MCF 10A (cell line): ENCODE measurements at regions not wholly inside any gene's neighbourhood (a gene's known extent, or its start where the extent isn't known, plus 50 kb on each side); places are given as distances from the start of the nearest gene placed in this dataset.

Experiments
- BruUV-seq: library from RNA; stranded (reverse); fragments of 400-500 nt; replicated peaks from 2 replicates; lab custom pipeline; 2021; lab: Mats Ljungman, UMichigan
- CTCF ChIA-PET: fragments of 300-600 bp; sonication (Branson Sonifier 250); formaldehyde crosslinking; extraction: SDS; loops from one replicate; lab custom pipeline; 2021; ENCODE audit warnings: antibody characterized with exemption, inconsistent platforms; lab: Yijun Ruan, JAX
- POLR2A ChIA-PET: fragments of 300-600, 350-650 bp; sonication (Branson Sonifier 250); formaldehyde crosslinking; extraction: SDS; loops from one replicate; lab custom pipeline; 2020; ENCODE audit warnings: antibody characterized with exemption, inconsistent platforms; lab: Yijun Ruan, JAX
- DNase-seq: peaks from one replicate; pipeline ENCODE4 v3.0.0-alpha.2; 2018; ENCODE audit not compliant: unreplicated experiment
- H3K27ac Mint-ChIP-seq: one replicate; pipeline ENCODE4 v1.8.0; 2022; ENCODE audit warnings: mild to moderate bottlenecking, low read depth, mixed read lengths; ENCODE audit not compliant: unreplicated experiment
- H3K27me3 Mint-ChIP-seq: one replicate; pipeline ENCODE4 v1.8.0; 2022; ENCODE audit warnings: mixed read lengths; ENCODE audit not compliant: insufficient read depth, unreplicated experiment
- H3K36me3 Mint-ChIP-seq: one replicate; pipeline ENCODE4 v1.8.0; 2022; ENCODE audit warnings: mild to moderate bottlenecking, moderate library complexity, mixed read lengths; ENCODE audit not compliant: insufficient read depth, unreplicated experiment
- H3K4me1 Mint-ChIP-seq: one replicate; pipeline ENCODE4 v1.8.0; 2022; ENCODE audit warnings: mixed read lengths; ENCODE audit not compliant: insufficient read depth, unreplicated experiment
- H3K4me3 Mint-ChIP-seq: one replicate; pipeline ENCODE4 v1.8.0; 2022; ENCODE audit warnings: mild to moderate bottlenecking, moderate library complexity, mixed read lengths; ENCODE audit not compliant: unreplicated experiment
- H3K9me3 Mint-ChIP-seq: one replicate; pipeline ENCODE4 v1.8.0; 2022; ENCODE audit warnings: mixed read lengths; ENCODE audit not compliant: unreplicated experiment
- CTCF ChIP-seq: fragments of 200-600 bp; IDR thresholded peaks from one replicate; pipeline ENCODE4 v1.8.0; 2022; ENCODE audit warnings: antibody characterized with exemption, mild to moderate bottlenecking; ENCODE audit not compliant: unreplicated experiment
- intact Hi-C: fragments of 100-400 bp; cut with micrococcal nuclease; formaldehyde crosslinking; loops from 2 replicates; pipeline ENCODE4 v1.14.1; 2022

GRCh38 chr5:35417040-35417439 lies 186.8 kb upstream of the PRLR start:
- no TSS peak for BruUV-seq

GRCh38 chr5:35416217-35416988 lies 186.1 kb upstream of the PRLR start:
- Mint-ChIP-seq H3K36me3 (no peaks in the 10 kb centered on the region), H3K9me3 (no peaks in the 10 kb centered on the region), H3K4me1 (no peaks in the 10 kb centered on the region), H3K27ac (no peak overlapping the region), H3K4me3 (no peak overlapping the region), H3K27me3 (no peaks in the 10 kb centered on the region)
- intact Hi-C loops = no loop called here
- TF ChIP-seq CTCF = no peak
- POLR2A ChIA-PET = no interaction called here
- BruUV-seq = no TSS peak
- no peak for DNase-seq
- CTCF ChIA-PET = interaction anchor here (0.6 to 0.7 kb wide), 3 partner anchors 19 to 31 kb away, joined by 3 read pairs; no protein-coding TSS in a partner anchor

More at GRCh38 chr5:35417040-35417439, 186.8 kb upstream of the PRLR start:
- TF ChIP-seq CTCF = no peak
- ChIA-PET CTCF (no interaction called here), POLR2A (no interaction called here)
- H3K4me3 Mint-ChIP-seq = no peak overlapping the region
- no peaks in the 10 kb centered on the region for H3K4me1 Mint-ChIP-seq
- intact Hi-C loops = no loop called here
- H3K9me3 Mint-ChIP-seq = no peaks in the 10 kb centered on the region
- peaks cover 6% of the 10 kb centered on the region for H3K27me3 Mint-ChIP-seq
- no peaks in the 10 kb centered on the region for H3K36me3 Mint-ChIP-seq
- DNase-seq = no peak
- H3K27ac Mint-ChIP-seq = no peak overlapping the region

GRCh38 chr5:35415309-35415708 lies 185.0 kb upstream of the PRLR start:
- Mint-ChIP-seq H3K9me3 (no peaks in the 10 kb centered on the region), H3K4me3 (no peak overlapping the region), H3K27me3 (no peaks in the 10 kb centered on the region), H3K4me1 (no peaks in the 10 kb centered on the region), H3K36me3 (no peaks in the 10 kb centered on the region), H3K27ac (no peak overlapping the region)
- no peak for DNase-seq
- no TSS peak for BruUV-seq
- TF ChIP-seq CTCF = no peak
- POLR2A ChIA-PET = no interaction called here
- CTCF ChIA-PET = no interaction called here
- intact Hi-C loops = no loop called here

GRCh38 chr5:35409361-35409760 lies 179.1 kb upstream of the PRLR start:
- no peak for TF ChIP-seq CTCF
- no TSS peak for BruUV-seq
- DNase-seq = no peak
- POLR2A ChIA-PET = no interaction called here
- no peak overlapping the region for H3K27ac Mint-ChIP-seq
- H3K4me3 Mint-ChIP-seq = no peak overlapping the region
- no peaks in the 10 kb centered on the region for H3K9me3 Mint-ChIP-seq
- intact Hi-C loops = no loop called here
- H3K4me1 Mint-ChIP-seq = no peaks in the 10 kb centered on the region
- no peaks in the 10 kb centered on the region for H3K27me3 Mint-ChIP-seq
- no peaks in the 10 kb centered on the region for H3K36me3 Mint-ChIP-seq
- CTCF ChIA-PET = interaction anchor here (0.8 kb wide), 1 partner anchor 27 kb away, joined by 4 read pairs; no protein-coding TSS in a partner anchor
